RWPE2 (cell line): ENCODE measurements at regions not wholly inside any gene's neighbourhood (a gene's known extent, or its start where the extent isn't known, plus 50 kb on each side); places are given as distances from the start of the nearest gene placed in this dataset.

Experiments
- ATAC-seq: fragments of 200-7000 bp; cut with Tn5 transposase; 3 replicates; pipeline ENCODE4 v1.9.1; 2021; ENCODE audit warnings: low read depth
- DNase-seq: peaks from one replicate; pipeline ENCODE4 v3.0.0-alpha.2; 2020; ENCODE audit warnings: low spot score
- H3K27ac ChIP-seq: fragments of 450-650 bp; 2 replicates; pipeline ENCODE4 v1.5.1; 2017; ENCODE audit warnings: mild to moderate bottlenecking; ENCODE audit not compliant: poor library complexity, severe bottlenecking
- H3K27me3 ChIP-seq: fragments of 250-450 bp; sonication (Bioruptor Pico); 2 replicates; pipeline ENCODE4 v1.5.1; 2021; ENCODE audit warnings: mild to moderate bottlenecking, moderate library complexity; ENCODE audit not compliant: insufficient read depth, poor library complexity, severe bottlenecking
- H3K36me3 ChIP-seq: fragments of 250-450 bp; sonication (Bioruptor Pico); 2 replicates; pipeline ENCODE4 v1.5.1; 2020; ENCODE audit warnings: low read depth, mild to moderate bottlenecking, moderate library complexity
- H3K4me1 ChIP-seq: fragments of 250-450 bp; sonication (Bioruptor Pico); 2 replicates; pipeline ENCODE4 v1.5.1; 2021; ENCODE audit warnings: mild to moderate bottlenecking, moderate library complexity; ENCODE audit not compliant: insufficient read depth, poor library complexity, severe bottlenecking
- H3K4me3 ChIP-seq: fragments of 250-450 bp; sonication (Bioruptor Pico); 2 replicates; pipeline ENCODE4 v1.5.1; 2021; ENCODE audit warnings: mild to moderate bottlenecking, moderate library complexity; ENCODE audit not compliant: severe bottlenecking
- H3K9me3 ChIP-seq: fragments of 250-450 bp; sonication (Bioruptor Pico); 2 replicates; pipeline ENCODE4 v1.5.1; 2021; ENCODE audit warnings: mild to moderate bottlenecking, moderate library complexity; ENCODE audit not compliant: severe bottlenecking
- CTCF ChIP-seq: fragments of 450-650 bp; IDR thresholded peaks from one replicate; pipeline ENCODE4 v1.5.1; 2017; ENCODE audit warnings: mild to moderate bottlenecking, moderate library complexity; ENCODE audit not compliant: poor library complexity, severe bottlenecking

GRCh38 chr2:226495466-226496272 is 304.0 kb downstream of the IRS1 start:
- H3K4me1 ChIP-seq, result no peaks in the 10 kb centered on the region
- no peak overlapping the region for H3K4me3 ChIP-seq
- ATAC-seq (no peak), DNase-seq (no peak)
- H3K36me3 ChIP-seq, result 0 out of 2 replicates have a peak, but pooled peaks cover 3% of the 10 kb centered on the region
- peaks cover 2% of the 10 kb centered on the region for H3K9me3 ChIP-seq
- H3K27ac ChIP-seq, result no peak overlapping the region
- TF ChIP-seq CTCF, result no peak
- H3K27me3 ChIP-seq, result no peaks in the 10 kb centered on the region

- no peak for TF ChIP-seq CTCF
- Histone ChIP-seq H3K9me3 (peaks cover 7% of the 10 kb centered on the region), H3K27ac (no peak overlapping the region), H3K4me1 (peaks cover 7% of the 10 kb centered on the region), H3K4me3 (no peak overlapping the region), H3K27me3 (no peaks in the 10 kb centered on the region), H3K36me3 (0 out of 2 replicates have a peak, but pooled peaks cover 5% of the 10 kb centered on the region)
- no peak for ATAC-seq
- no peak for DNase-seq
Observed at GRCh38 chr2:226491112-226491511, 308.5 kb downstream of the IRS1 start.

GRCh38 chr2:226489775-226490541 is 309.7 kb downstream of the IRS1 start:
- H3K27me3 ChIP-seq, result no peaks in the 10 kb centered on the region

GRCh38 chr2:226488034-226488433 is 311.6 kb downstream of the IRS1 start:
- ATAC-seq (no peak), DNase-seq (no peak)
- no peaks in the 10 kb centered on the region for H3K27me3 ChIP-seq
- no peak overlapping the region for H3K27ac ChIP-seq
- H3K4me1 ChIP-seq, result peaks cover 10% of the 10 kb centered on the region
- no peak for TF ChIP-seq CTCF
- no peak overlapping the region for H3K4me3 ChIP-seq
- peaks cover 7% of the 10 kb centered on the region for H3K9me3 ChIP-seq
- 0 out of 2 replicates have a peak, but pooled peaks cover 5% of the 10 kb centered on the region for H3K36me3 ChIP-seq

More at GRCh38 chr2:226489775-226490541, 309.7 kb downstream of the IRS1 start:
- no peak overlapping the region for H3K4me3 ChIP-seq
- peaks cover 7% of the 10 kb centered on the region for H3K4me1 ChIP-seq
- peaks cover 7% of the 10 kb centered on the region for H3K9me3 ChIP-seq
- 0 out of 2 replicates have a peak, but pooled peaks cover 5% of the 10 kb centered on the region for H3K36me3 ChIP-seq
- no peak for DNase-seq
- no peak for TF ChIP-seq CTCF
- peak; percentile 88 for ATAC-seq
- peak overlapping the region; percentile 15 for H3K27ac ChIP-seq
